ENCODE measurements at regions not wholly inside any gene's neighbourhood (a gene's known extent, or its start where the extent isn't known, plus 50 kb on each side); places are given as distances from the start of the nearest gene placed in this dataset.

DNA sequence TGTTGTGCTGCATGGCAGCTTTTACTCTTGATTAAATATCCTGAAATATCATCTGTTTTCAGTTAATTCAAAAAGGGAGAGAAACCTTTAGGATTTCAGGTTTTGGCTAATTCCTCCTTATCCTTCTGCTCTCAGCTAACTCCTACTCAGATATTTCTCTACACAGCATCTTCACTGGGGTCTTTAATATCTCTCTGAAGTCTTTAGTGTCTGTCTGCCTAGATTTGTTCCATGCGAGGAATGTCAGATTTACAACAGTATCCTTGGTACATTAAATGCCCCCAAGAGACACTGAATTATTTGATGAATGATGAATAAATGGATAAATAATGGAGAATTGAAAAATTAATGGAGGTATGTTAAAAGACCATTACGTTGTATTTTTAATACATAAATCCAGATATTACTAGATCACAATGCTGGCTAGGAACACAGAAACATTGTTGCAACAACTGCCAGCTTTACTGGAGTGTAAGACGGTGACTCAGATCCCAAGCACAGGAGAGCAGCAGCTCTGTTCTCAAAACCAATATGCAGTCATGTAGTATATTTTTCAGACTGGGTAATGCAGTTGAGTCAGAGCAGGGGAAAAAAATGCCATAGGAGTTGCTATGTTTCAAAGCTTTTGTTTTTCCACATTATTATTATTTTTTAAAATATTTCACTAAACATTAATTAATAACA, 388.0 kb upstream of the SYT4 start:
- TF ChIP-seq EZH2phosphoT487 (IDR thresholded peaks at IDR 0.05; ENCODE audit: insufficient read depth, low read depth): no peak
- no peak for TF ChIP-seq EZH2 (IDR thresholded peaks at IDR 0.05; ENCODE audit: insufficient read depth, poor library complexity, severe bottlenecking)
